GM12878 (cell line): ENCODE measurements at regions not wholly inside any gene's neighbourhood (a gene's known extent, or its start where the extent isn't known, plus 50 kb on each side); places are given as distances from the start of the nearest gene placed in this dataset.

Source experiments
- ATAC-seq: fragments of 200-7000 bp; cut with Tn5 transposase; 3 replicates; pipeline ENCODE4 v1.9.1; 2020; ENCODE audit warnings: mild to moderate bottlenecking, moderate library complexity
- BruUV-seq: library from RNA; stranded (reverse); fragments of 400-500 nt; replicated peaks from 2 replicates; lab custom pipeline; 2021; lab: Mats Ljungman, UMichigan
- CTCF ChIA-PET: fragments of 300-600 bp; sonication (Branson Sonifier 250); formaldehyde crosslinking; extraction: SDS; loops from one replicate; lab custom pipeline; 2021; ENCODE audit warnings: inconsistent platforms; lab: Yijun Ruan, JAX
- POLR2A ChIA-PET: fragments of 350-600 bp; formaldehyde crosslinking; extraction: SDS; loops from one replicate; lab custom pipeline; 2021; ENCODE audit warnings: inconsistent platforms; lab: Charles Lee
- RAD21 ChIA-PET: fragments of 300-600 bp; sonication (Branson Sonifier 250); formaldehyde crosslinking; loops from one replicate; lab custom pipeline; 2023; ENCODE audit warnings: antibody characterized with exemption; ENCODE audit not compliant: unreplicated experiment; lab: Charles Lee
- SMC1A ChIA-PET: fragments of 300-600 bp; sonication (Branson Sonifier 250); formaldehyde crosslinking; loops from one replicate; lab custom pipeline; 2023; ENCODE audit not compliant: unreplicated experiment, uncharacterized antibody; lab: Charles Lee
- DNase-seq: peaks from one replicate; pipeline ENCODE4 v3.0.0-alpha.2; 2011; ENCODE audit warnings: low read depth, low spot score
- FAIRE-seq: peaks from 3 replicates; lab custom pipeline; 2011; peaks lifted over from hg19 to GRCh38; lab: Jason Lieb, UNC
- H2AFZ ChIP-seq: 2 replicates; pipeline ENCODE4 v1.6.0; 2011; ENCODE audit warnings: low read depth, low read length, control low read depth; ENCODE audit not compliant: control insufficient read depth
- H3K27ac ChIP-seq: 2 replicates; pipeline ENCODE4 v1.5.1; 2011; ENCODE audit warnings: control low read depth; ENCODE audit not compliant: control insufficient read depth, insufficient read depth
- H3K27me3 ChIP-seq, 2 experiments: replicated peaks in 1 of 2; 2 replicates each; pipeline versions ENCODE4 v1.6.0 to v1.6.1; 2011; ENCODE audit warnings: low read length in 1 of 2; ENCODE audit not compliant: control insufficient read depth in 2 of 2, insufficient read depth in 2 of 2
- H3K36me3 ChIP-seq, 2 experiments: 2 replicates each; pipeline ENCODE4 v1.5.1; 2011; ENCODE audit warnings: low read length in 1 of 2; ENCODE audit not compliant: control insufficient read depth in 2 of 2, insufficient read depth in 2 of 2
- H3K4me1 ChIP-seq: 2 replicates; pipeline ENCODE4 v1.6.1; 2011; ENCODE audit warnings: mild to moderate bottlenecking, low read length, moderate library complexity, mixed read lengths; ENCODE audit not compliant: control insufficient read depth, insufficient read depth
- H3K4me2 ChIP-seq: 2 replicates; pipeline ENCODE4 v1.6.0; 2011; ENCODE audit warnings: control low read depth; ENCODE audit not compliant: control insufficient read depth, insufficient read depth
- H3K4me3 ChIP-seq: fragments of 200-600 bp; sonication (generic); 2 replicates; pipeline ENCODE4 v1.5.1; 2016
- H3K79me2 ChIP-seq: 2 replicates; pipeline ENCODE4 v1.6.0; 2011; ENCODE audit warnings: low read length; ENCODE audit not compliant: control insufficient read depth, insufficient read depth
- H3K9ac ChIP-seq: 2 replicates; pipeline ENCODE4 v1.8.0; 2011; ENCODE audit warnings: low read length, control low read depth, mixed read lengths; ENCODE audit not compliant: control insufficient read depth, insufficient read depth
- H3K9me3 ChIP-seq: replicated peaks from 3 replicates; pipeline ENCODE4 v1.5.1; 2011; ENCODE audit warnings: mild to moderate bottlenecking, low read length; ENCODE audit not compliant: control insufficient read depth, insufficient read depth
- H4K20me1 ChIP-seq: 2 replicates; pipeline ENCODE4 v1.6.0; 2011; ENCODE audit not compliant: control insufficient read depth, insufficient read depth
- CHD1 ChIP-seq: IDR thresholded peaks from 2 replicates; pipeline ENCODE4 v1.6.1; 2012; ENCODE audit warnings: low read depth, low read length, improper control_type of control experiment
- KAT2A ChIP-seq: conservative IDR thresholded peaks from 2 replicates; pipeline ENCODE4 v1.6.1; 2011; ENCODE audit warnings: low read depth, low read length; ENCODE audit not compliant: control insufficient read depth
- MEF2A ChIP-seq: IDR thresholded peaks from 2 replicates; pipeline ENCODE4 v1.6.1; 2011; ENCODE audit warnings: low read depth, mild to moderate bottlenecking, low read length, moderate library complexity; ENCODE audit not compliant: insufficient read depth
- MXI1 ChIP-seq: fragments of 150-350 bp; IDR thresholded peaks from 2 replicates; pipeline ENCODE4 v1.6.1; 2011; ENCODE audit warnings: low read depth, mild to moderate bottlenecking, inconsistent platforms, low read length, improper control_type of control experiment
- MYB ChIP-seq: fragments of 150-350 bp; IDR thresholded peaks from 2 replicates; pipeline ENCODE4 v1.6.1; 2014; ENCODE audit warnings: mild to moderate bottlenecking, low read depth, low read length, borderline replicate concordance
- NR2C1 ChIP-seq: fragments of 450-650 bp; IDR thresholded peaks from 2 replicates; pipeline ENCODE4 v1.6.1; 2017; ENCODE audit warnings: antibody characterized with exemption, mild to moderate bottlenecking, moderate library complexity
- RCOR1 ChIP-seq: conservative IDR thresholded peaks from 2 replicates; pipeline ENCODE4 v1.6.1; 2012; ENCODE audit warnings: low read depth, low read length, improper control_type of control experiment
- RFX5 ChIP-seq: IDR thresholded peaks from 2 replicates; pipeline ENCODE4 v1.6.1; 2011; ENCODE audit warnings: low read depth, low read length, improper control_type of control experiment
- SMC3 ChIP-seq: IDR thresholded peaks from 2 replicates; pipeline ENCODE4 v1.6.1; 2011; ENCODE audit warnings: low read length, improper control_type of control experiment, borderline replicate concordance
- SREBF2 ChIP-seq: IDR thresholded peaks from 2 replicates; pipeline ENCODE4 v1.6.1; 2012; ENCODE audit warnings: mild to moderate bottlenecking, low read length
- TCF3 ChIP-seq: IDR thresholded peaks from 2 replicates; pipeline ENCODE4 v1.6.1; 2012; ENCODE audit warnings: low read depth, mild to moderate bottlenecking, low read length, borderline replicate concordance; ENCODE audit not compliant: insufficient read depth
- YY1 ChIP-seq: IDR thresholded peaks from 2 replicates; pipeline ENCODE4 v1.6.1; 2011; ENCODE audit warnings: low read depth, mild to moderate bottlenecking, low read length
- ZNF217 ChIP-seq: fragments of 450-650 bp; IDR thresholded peaks from 2 replicates; pipeline ENCODE4 v1.6.1; 2017; ENCODE audit warnings: antibody characterized with exemption, mild to moderate bottlenecking
- ZNF24 ChIP-seq: fragments of 450-650 bp; IDR thresholded peaks from 2 replicates; pipeline ENCODE4 v1.6.1; 2017; ENCODE audit warnings: antibody characterized with exemption, mild to moderate bottlenecking
- ZSCAN29 ChIP-seq: fragments of 450-650 bp; IDR thresholded peaks from 2 replicates; pipeline ENCODE4 v1.6.1; 2017; ENCODE audit warnings: mild to moderate bottlenecking, moderate library complexity
- WGBS: methylation state at CpG from one replicate; pipeline ENCODE4 v1.1.6; 2016; ENCODE audit warnings: low lambda C conversion rate; ENCODE audit not compliant: insufficient replicate concordance, insufficient coverage; ENCODE audit errors: missing lambda C conversion rate; 5-methylcytosine and 5-hydroxymethylcytosine counted together
- in situ Hi-C: fragments of 300-500 bp; cut with MboI; formaldehyde crosslinking; loops from 9 replicates; pipeline ENCODE4 v1.14.3; 2018; ENCODE audit warnings: mixed read lengths
- intact Hi-C: fragments of 100-400 bp; cut with micrococcal nuclease; formaldehyde crosslinking; loops from one replicate; pipeline ENCODE4 v1.14.2; 2022; ENCODE audit not compliant: unreplicated experiment
- TF ChIP-seq, protein P1 (sequence below): fragments of 450-650 bp; IDR thresholded peaks from 2 replicates; pipeline ENCODE4 v1.6.1; 2017; ENCODE audit warnings: mild to moderate bottlenecking, moderate library complexity
- TF ChIP-seq, protein P2 (sequence below): IDR thresholded peaks from 2 replicates; pipeline ENCODE4 v1.6.1; 2012; ENCODE audit warnings: low read depth, low read length, improper control_type of control experiment
- TF ChIP-seq, protein P3 (sequence below): fragments of 450-650 bp; formaldehyde crosslinking; IDR thresholded peaks from 2 replicates; pipeline ENCODE4 v1.5.0; 2022; ENCODE audit warnings: mild to moderate bottlenecking, missing genetic modification characterization

DNA sequence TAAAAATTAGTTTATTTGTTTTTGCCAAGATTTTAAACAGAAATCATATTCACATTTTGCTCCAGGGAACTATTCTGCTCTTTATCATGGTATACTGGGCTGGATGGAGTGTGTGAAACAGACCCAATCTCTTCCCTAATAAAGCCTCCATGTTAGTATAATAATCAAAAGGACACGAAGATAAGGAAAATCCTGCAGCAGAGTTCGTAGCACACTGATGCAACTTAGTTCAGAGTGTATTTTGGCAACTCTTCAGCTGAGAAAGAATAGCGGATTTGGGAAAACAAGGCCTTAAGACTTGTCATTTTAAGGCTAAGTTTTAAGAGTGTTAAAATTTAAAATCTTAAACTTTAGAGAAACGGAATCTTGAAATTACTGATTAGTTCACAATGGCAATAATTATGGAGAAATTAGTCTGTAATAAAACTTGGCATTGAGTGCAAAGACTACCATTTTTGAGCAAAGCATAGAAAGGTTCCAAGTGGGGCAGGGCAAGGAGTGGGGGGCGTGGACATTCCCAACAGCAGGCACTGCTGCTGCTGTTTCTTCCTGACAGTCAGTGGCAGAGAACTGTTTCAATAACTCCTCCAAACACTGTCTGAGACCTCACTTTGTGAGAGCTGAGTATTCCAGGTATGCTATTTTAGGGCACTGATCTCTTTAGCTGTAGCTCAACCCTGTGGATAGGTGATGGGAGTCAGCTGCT, 225.0 kb downstream of the HRH4 start:
- ChIA-PET CTCF (no interaction called here), SMC1A (no interaction called here), RAD21 (no interaction called here), POLR2A (no interaction called here)
- Histone ChIP-seq H2AFZ (no peak overlapping the region), H3K4me2 (no peak overlapping the region), H3K4me1 (no peaks in the 10 kb centered on the region), H3K27me3 (no peaks in the 10 kb centered on the region; a peak in 1 of 4 replicates), H4K20me1 (no peaks in the 10 kb centered on the region), H3K27ac (no peak overlapping the region), H3K4me3 (no peak overlapping the region), H3K9ac (no peak overlapping the region), H3K79me2 (no peaks in the 10 kb centered on the region), H3K9me3 (no peaks in the 10 kb centered on the region), H3K36me3 (no peaks in the 10 kb centered on the region)
- 15% methylated on average over 5 of the region's 5 CpGs for WGBS
- intact Hi-C loops (no loop called here), in situ Hi-C loops (no loop called here)
- ATAC-seq, result no peak
- no TSS peak for BruUV-seq
- FAIRE-seq, result no peak
- no peak for DNase-seq
- TF ChIP-seq MYB, result no peak
- TF ChIP-seq NR2C1, result no peak
- TF ChIP-seq YY1, result no peak
- TF ChIP-seq CHD1, result no peak
- TF ChIP-seq RFX5, result no peak
- no peak for TF ChIP-seq SREBF2
- TF ChIP-seq MEF2A, result no peak
- TF ChIP-seq SMC3, result no peak
- TF ChIP-seq, protein P1, sequence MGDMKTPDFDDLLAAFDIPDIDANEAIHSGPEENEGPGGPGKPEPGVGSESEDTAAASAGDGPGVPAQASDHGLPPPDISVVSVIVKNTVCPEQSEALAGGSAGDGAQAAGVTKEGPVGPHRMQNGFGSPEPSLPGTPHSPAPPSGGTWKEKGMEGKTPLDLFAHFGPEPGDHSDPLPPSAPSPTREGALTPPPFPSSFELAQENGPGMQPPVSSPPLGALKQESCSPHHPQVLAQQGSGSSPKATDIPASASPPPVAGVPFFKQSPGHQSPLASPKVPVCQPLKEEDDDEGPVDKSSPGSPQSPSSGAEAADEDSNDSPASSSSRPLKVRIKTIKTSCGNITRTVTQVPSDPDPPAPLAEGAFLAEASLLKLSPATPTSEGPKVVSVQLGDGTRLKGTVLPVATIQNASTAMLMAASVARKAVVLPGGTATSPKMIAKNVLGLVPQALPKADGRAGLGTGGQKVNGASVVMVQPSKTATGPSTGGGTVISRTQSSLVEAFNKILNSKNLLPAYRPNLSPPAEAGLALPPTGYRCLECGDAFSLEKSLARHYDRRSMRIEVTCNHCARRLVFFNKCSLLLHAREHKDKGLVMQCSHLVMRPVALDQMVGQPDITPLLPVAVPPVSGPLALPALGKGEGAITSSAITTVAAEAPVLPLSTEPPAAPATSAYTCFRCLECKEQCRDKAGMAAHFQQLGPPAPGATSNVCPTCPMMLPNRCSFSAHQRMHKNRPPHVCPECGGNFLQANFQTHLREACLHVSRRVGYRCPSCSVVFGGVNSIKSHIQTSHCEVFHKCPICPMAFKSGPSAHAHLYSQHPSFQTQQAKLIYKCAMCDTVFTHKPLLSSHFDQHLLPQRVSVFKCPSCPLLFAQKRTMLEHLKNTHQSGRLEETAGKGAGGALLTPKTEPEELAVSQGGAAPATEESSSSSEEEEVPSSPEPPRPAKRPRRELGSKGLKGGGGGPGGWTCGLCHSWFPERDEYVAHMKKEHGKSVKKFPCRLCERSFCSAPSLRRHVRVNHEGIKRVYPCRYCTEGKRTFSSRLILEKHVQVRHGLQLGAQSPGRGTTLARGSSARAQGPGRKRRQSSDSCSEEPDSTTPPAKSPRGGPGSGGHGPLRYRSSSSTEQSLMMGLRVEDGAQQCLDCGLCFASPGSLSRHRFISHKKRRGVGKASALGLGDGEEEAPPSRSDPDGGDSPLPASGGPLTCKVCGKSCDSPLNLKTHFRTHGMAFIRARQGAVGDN, result no peak
- no peak for TF ChIP-seq TCF3
- no peak for TF ChIP-seq RCOR1
- TF ChIP-seq, protein P2, sequence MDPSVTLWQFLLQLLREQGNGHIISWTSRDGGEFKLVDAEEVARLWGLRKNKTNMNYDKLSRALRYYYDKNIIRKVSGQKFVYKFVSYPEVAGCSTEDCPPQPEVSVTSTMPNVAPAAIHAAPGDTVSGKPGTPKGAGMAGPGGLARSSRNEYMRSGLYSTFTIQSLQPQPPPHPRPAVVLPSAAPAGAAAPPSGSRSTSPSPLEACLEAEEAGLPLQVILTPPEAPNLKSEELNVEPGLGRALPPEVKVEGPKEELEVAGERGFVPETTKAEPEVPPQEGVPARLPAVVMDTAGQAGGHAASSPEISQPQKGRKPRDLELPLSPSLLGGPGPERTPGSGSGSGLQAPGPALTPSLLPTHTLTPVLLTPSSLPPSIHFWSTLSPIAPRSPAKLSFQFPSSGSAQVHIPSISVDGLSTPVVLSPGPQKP, result no peak
- no peak for TF ChIP-seq ZNF24
- no peak for TF ChIP-seq MXI1
- no peak for TF ChIP-seq ZNF217
- TF ChIP-seq KAT2A, result no peak
- no peak for TF ChIP-seq ZSCAN29
- TF ChIP-seq, protein P3, sequence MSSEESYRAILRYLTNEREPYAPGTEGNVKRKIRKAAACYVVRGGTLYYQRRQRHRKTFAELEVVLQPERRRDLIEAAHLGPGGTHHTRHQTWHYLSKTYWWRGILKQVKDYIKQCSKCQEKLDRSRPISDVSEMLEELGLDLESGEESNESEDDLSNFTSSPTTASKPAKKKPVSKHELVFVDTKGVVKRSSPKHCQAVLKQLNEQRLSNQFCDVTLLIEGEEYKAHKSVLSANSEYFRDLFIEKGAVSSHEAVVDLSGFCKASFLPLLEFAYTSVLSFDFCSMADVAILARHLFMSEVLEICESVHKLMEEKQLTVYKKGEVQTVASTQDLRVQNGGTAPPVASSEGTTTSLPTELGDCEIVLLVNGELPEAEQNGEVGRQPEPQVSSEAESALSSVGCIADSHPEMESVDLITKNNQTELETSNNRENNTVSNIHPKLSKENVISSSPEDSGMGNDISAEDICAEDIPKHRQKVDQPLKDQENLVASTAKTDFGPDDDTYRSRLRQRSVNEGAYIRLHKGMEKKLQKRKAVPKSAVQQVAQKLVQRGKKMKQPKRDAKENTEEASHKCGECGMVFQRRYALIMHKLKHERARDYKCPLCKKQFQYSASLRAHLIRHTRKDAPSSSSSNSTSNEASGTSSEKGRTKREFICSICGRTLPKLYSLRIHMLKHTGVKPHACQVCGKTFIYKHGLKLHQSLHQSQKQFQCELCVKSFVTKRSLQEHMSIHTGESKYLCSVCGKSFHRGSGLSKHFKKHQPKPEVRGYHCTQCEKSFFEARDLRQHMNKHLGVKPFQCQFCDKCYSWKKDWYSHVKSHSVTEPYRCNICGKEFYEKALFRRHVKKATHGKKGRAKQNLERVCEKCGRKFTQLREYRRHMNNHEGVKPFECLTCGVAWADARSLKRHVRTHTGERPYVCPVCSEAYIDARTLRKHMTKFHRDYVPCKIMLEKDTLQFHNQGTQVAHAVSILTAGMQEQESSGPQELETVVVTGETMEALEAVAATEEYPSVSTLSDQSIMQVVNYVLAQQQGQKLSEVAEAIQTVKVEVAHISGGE (CRISPR knock-in tag), result no peak
